Bronchial epithelial cell (primary cell): ENCODE measurements at regions not wholly inside any gene's neighbourhood (a gene's known extent, or its start where the extent isn't known, plus 50 kb on each side); places are given as distances from the start of the nearest gene placed in this dataset.
A peak's percentile ranks its signal among the peaks of the same experiment; 100 is the strongest.

ENCODE experiments used
- DNase-seq: peaks from one replicate; pipeline ENCODE4 v3.0.0-alpha.2; 2010; ENCODE audit warnings: low read depth
- FAIRE-seq: peaks from 2 replicates; lab custom pipeline; 2011; peaks lifted over from hg19 to GRCh38; lab: Jason Lieb, UNC
- H3K27me3 ChIP-seq: 2 replicates; pipeline ENCODE4 v1.5.1; 2011; ENCODE audit warnings: low read length; ENCODE audit not compliant: control insufficient read depth, insufficient read depth
- H3K36me3 ChIP-seq: 2 replicates; pipeline ENCODE4 v1.5.1; 2011; ENCODE audit warnings: low read length; ENCODE audit not compliant: control insufficient read depth, insufficient read depth
- H3K4me3 ChIP-seq: 2 replicates; pipeline ENCODE4 v1.5.1; 2011; ENCODE audit warnings: mild to moderate bottlenecking, low read depth, low read length, control low read depth
- CTCF ChIP-seq: IDR thresholded peaks from 2 replicates; pipeline ENCODE4 v1.5.1; 2011; ENCODE audit warnings: mild to moderate bottlenecking, moderate library complexity, low read length, control low read depth, inconsistent platforms; ENCODE audit not compliant: insufficient read depth, severe bottlenecking

- no peak for TF ChIP-seq CTCF
- no peak for DNase-seq
- no peaks in the 10 kb centered on the region for H3K27me3 ChIP-seq
Measured at GRCh38 chr18:53784253-53784652, 440.2 kb downstream of the MBD2 start.

GRCh38 chr18:53780666-53781065 lies 443.8 kb downstream of the MBD2 start:
- no peaks in the 10 kb centered on the region for H3K27me3 ChIP-seq
- H3K36me3 ChIP-seq: no peaks in the 10 kb centered on the region
- H3K4me3 ChIP-seq: no peak overlapping the region
- FAIRE-seq: no peak
- no peak for TF ChIP-seq CTCF
- peak; percentile 78 for DNase-seq

More at GRCh38 chr18:53784253-53784652, 440.2 kb downstream of the MBD2 start:
- Histone ChIP-seq H3K36me3 (no peaks in the 10 kb centered on the region), H3K4me3 (no peak overlapping the region)
- no peak for FAIRE-seq

DNA sequence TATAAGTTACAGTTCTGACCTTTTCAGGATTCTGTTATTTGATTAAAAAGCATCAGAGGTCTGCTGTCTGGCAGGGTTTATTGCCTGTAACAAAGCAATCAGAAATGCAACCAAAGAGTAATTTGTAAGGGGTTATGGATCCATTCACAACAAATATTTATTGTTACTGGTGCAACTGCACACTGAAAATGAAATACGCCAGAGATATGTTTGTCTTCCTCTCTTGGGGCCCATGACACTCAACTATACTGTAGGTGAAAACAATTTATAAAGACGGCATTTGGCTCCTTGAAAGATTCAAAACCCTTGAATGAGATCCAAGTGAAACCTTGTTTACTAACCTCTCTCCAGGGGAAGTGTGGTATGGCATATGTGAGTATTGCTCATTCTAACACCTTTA lies 452.2 kb downstream of the MBD2 start:
- H3K27me3 ChIP-seq: no peaks in the 10 kb centered on the region
- FAIRE-seq: no peak
- no peaks in the 10 kb centered on the region for H3K36me3 ChIP-seq
- no peak for DNase-seq
- no peak overlapping the region for H3K4me3 ChIP-seq
- no peak for TF ChIP-seq CTCF

- Histone ChIP-seq H3K27me3 (no peaks in the 10 kb centered on the region), H3K4me3 (no peak overlapping the region), H3K36me3 (no peaks in the 10 kb centered on the region)
- no peak for DNase-seq
- no peak for TF ChIP-seq CTCF
- FAIRE-seq: no peak
Measured at GRCh38 chr18:53771664-53772063, 452.8 kb downstream of the MBD2 start.

DNA sequence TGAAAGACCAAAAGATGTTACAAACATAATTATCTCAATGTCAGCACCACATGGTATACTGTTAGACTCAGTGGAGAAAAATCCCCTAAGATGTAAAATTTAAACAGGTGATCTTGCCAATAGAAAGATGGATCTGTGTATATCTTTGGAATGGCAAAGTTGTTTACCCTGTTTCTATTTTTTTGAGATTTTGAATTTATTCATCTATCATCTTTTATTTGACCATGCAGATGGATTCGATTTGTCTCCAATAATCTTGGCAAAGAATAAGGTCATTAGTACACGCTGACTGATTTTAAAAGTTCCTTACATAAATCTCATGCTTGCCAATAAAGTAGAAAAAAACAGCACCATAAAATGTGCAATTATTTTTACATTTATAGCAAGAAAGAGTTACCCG lies 459.3 kb downstream of the MBD2 start:
- no peak overlapping the region for H3K4me3 ChIP-seq
- H3K27me3 ChIP-seq: no peaks in the 10 kb centered on the region
- FAIRE-seq (no peak), DNase-seq (no peak)
- TF ChIP-seq CTCF: no peak
- no peaks in the 10 kb centered on the region for H3K36me3 ChIP-seq

GRCh38 chr18:53764086-53764485 lies 460.4 kb downstream of the MBD2 start:
- FAIRE-seq: no peak
- DNase-seq: no peak

More at GRCh38 chr18:53764086-53764485, 460.4 kb downstream of the MBD2 start:
- Histone ChIP-seq H3K4me3 (no peak overlapping the region), H3K27me3 (no peaks in the 10 kb centered on the region), H3K36me3 (no peaks in the 10 kb centered on the region)
- no peak for TF ChIP-seq CTCF
